MCF 10A (cell line): ENCODE measurements at regions not wholly inside any gene's neighbourhood (a gene's known extent, or its start where the extent isn't known, plus 50 kb on each side); places are given as distances from the start of the nearest gene placed in this dataset.
A peak's percentile ranks its signal among the peaks of the same experiment; 100 is the strongest.

Experiments
- BruUV-seq: library from RNA; stranded (reverse); fragments of 400-500 nt; replicated peaks from 2 replicates; lab custom pipeline; 2021; lab: Mats Ljungman, UMichigan
- CTCF ChIA-PET: fragments of 300-600 bp; sonication (Branson Sonifier 250); formaldehyde crosslinking; extraction: SDS; loops from one replicate; lab custom pipeline; 2021; ENCODE audit warnings: antibody characterized with exemption, inconsistent platforms; lab: Yijun Ruan, JAX
- POLR2A ChIA-PET: fragments of 300-600, 350-650 bp; sonication (Branson Sonifier 250); formaldehyde crosslinking; extraction: SDS; loops from one replicate; lab custom pipeline; 2020; ENCODE audit warnings: antibody characterized with exemption, inconsistent platforms; lab: Yijun Ruan, JAX
- DNase-seq: peaks from one replicate; pipeline ENCODE4 v3.0.0-alpha.2; 2018; ENCODE audit not compliant: unreplicated experiment
- H3K27ac Mint-ChIP-seq: one replicate; pipeline ENCODE4 v1.8.0; 2022; ENCODE audit warnings: mild to moderate bottlenecking, low read depth, mixed read lengths; ENCODE audit not compliant: unreplicated experiment
- H3K27me3 Mint-ChIP-seq: one replicate; pipeline ENCODE4 v1.8.0; 2022; ENCODE audit warnings: mixed read lengths; ENCODE audit not compliant: insufficient read depth, unreplicated experiment
- H3K36me3 Mint-ChIP-seq: one replicate; pipeline ENCODE4 v1.8.0; 2022; ENCODE audit warnings: mild to moderate bottlenecking, moderate library complexity, mixed read lengths; ENCODE audit not compliant: insufficient read depth, unreplicated experiment
- H3K4me1 Mint-ChIP-seq: one replicate; pipeline ENCODE4 v1.8.0; 2022; ENCODE audit warnings: mixed read lengths; ENCODE audit not compliant: insufficient read depth, unreplicated experiment
- H3K4me3 Mint-ChIP-seq: one replicate; pipeline ENCODE4 v1.8.0; 2022; ENCODE audit warnings: mild to moderate bottlenecking, moderate library complexity, mixed read lengths; ENCODE audit not compliant: unreplicated experiment
- H3K9me3 Mint-ChIP-seq: one replicate; pipeline ENCODE4 v1.8.0; 2022; ENCODE audit warnings: mixed read lengths; ENCODE audit not compliant: unreplicated experiment
- intact Hi-C: fragments of 100-400 bp; cut with micrococcal nuclease; formaldehyde crosslinking; loops from 2 replicates; pipeline ENCODE4 v1.14.1; 2022
- TF ChIP-seq, protein P1 (sequence below): fragments of 200-600 bp; IDR thresholded peaks from one replicate; pipeline ENCODE4 v1.8.0; 2022; ENCODE audit warnings: antibody characterized with exemption, mild to moderate bottlenecking; ENCODE audit not compliant: unreplicated experiment

DNA sequence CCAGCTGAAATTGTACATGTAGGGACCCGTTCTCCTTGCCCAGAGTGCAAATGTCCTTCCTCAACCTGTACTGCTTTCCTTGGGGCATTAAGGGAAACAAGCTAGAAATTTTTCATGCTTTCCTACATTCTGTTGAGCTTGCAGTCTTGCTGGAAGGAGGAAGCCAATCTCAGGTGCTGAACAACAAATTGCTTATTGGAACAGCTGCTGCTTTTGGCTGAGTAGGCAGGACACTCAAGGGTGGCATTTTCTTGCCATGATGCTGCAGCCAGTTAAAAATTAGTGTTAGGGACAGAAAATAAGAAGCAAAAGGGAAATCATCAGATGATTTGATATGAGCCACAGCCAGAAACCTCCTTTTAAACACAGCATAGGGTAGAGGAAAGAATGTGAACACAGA, 223.7 kb downstream of the QDPR start:
- intact Hi-C loops = no loop called here
- Mint-ChIP-seq H3K4me3 (no peak overlapping the region), H3K36me3 (no peaks in the 10 kb centered on the region), H3K27ac (no peak overlapping the region), H3K9me3 (no peaks in the 10 kb centered on the region), H3K4me1 (no peaks in the 10 kb centered on the region), H3K27me3 (no peaks in the 10 kb centered on the region)
- CTCF ChIA-PET = interaction anchor here (0.6 to 0.9 kb wide), 3 partner anchors 34 to 234 kb away, joined by 3 read pairs; no protein-coding TSS in a partner anchor
- POLR2A ChIA-PET = no interaction called here
- TF ChIP-seq, protein P1, sequence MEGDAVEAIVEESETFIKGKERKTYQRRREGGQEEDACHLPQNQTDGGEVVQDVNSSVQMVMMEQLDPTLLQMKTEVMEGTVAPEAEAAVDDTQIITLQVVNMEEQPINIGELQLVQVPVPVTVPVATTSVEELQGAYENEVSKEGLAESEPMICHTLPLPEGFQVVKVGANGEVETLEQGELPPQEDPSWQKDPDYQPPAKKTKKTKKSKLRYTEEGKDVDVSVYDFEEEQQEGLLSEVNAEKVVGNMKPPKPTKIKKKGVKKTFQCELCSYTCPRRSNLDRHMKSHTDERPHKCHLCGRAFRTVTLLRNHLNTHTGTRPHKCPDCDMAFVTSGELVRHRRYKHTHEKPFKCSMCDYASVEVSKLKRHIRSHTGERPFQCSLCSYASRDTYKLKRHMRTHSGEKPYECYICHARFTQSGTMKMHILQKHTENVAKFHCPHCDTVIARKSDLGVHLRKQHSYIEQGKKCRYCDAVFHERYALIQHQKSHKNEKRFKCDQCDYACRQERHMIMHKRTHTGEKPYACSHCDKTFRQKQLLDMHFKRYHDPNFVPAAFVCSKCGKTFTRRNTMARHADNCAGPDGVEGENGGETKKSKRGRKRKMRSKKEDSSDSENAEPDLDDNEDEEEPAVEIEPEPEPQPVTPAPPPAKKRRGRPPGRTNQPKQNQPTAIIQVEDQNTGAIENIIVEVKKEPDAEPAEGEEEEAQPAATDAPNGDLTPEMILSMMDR = no peak
- no TSS peak for BruUV-seq
- no peak for DNase-seq

GRCh38 chr4:17286752-17287460, 225.0 kb downstream of the QDPR start:
- Mint-ChIP-seq H3K27ac (no peak overlapping the region), H3K27me3 (peaks cover 11% of the 10 kb centered on the region), H3K4me3 (no peak overlapping the region), H3K9me3 (no peaks in the 10 kb centered on the region), H3K36me3 (no peaks in the 10 kb centered on the region), H3K4me1 (no peaks in the 10 kb centered on the region)
- no peak for DNase-seq
- TF ChIP-seq, protein P1 = no peak
- intact Hi-C loops = no loop called here
- POLR2A ChIA-PET = no interaction called here
- CTCF ChIA-PET = no interaction called here
- BruUV-seq = no TSS peak

GRCh38 chr4:17285747-17286146, 226.1 kb downstream of the QDPR start:
- Mint-ChIP-seq H3K36me3 (no peaks in the 10 kb centered on the region), H3K4me3 (no peak overlapping the region), H3K4me1 (no peaks in the 10 kb centered on the region), H3K9me3 (no peaks in the 10 kb centered on the region), H3K27me3 (peaks cover 11% of the 10 kb centered on the region), H3K27ac (peak overlapping the region; percentile 29)
- intact Hi-C loops = no loop called here
- no peak for DNase-seq
- ChIA-PET POLR2A (no interaction called here), CTCF (interaction anchor here (0.6 kb wide), 2 partner anchors 116 to 657 kb away, joined by 3 read pairs; no protein-coding TSS in a partner anchor)
- BruUV-seq = no TSS peak
- TF ChIP-seq, protein P1 = no peak

GRCh38 chr4:17284323-17285175, 227.3 kb downstream of the QDPR start:
- no TSS peak for BruUV-seq
- Mint-ChIP-seq H3K9me3 (no peaks in the 10 kb centered on the region), H3K27me3 (peaks cover 11% of the 10 kb centered on the region), H3K4me1 (no peaks in the 10 kb centered on the region), H3K27ac (no peak overlapping the region), H3K4me3 (no peak overlapping the region), H3K36me3 (no peaks in the 10 kb centered on the region)
- intact Hi-C loops = no loop called here
- DNase-seq = no peak
- ChIA-PET POLR2A (no interaction called here), CTCF (interaction anchor here (0.6 kb wide), 1 partner anchor 132 kb away, joined by 3 read pairs; no protein-coding TSS in a partner anchor)
- TF ChIP-seq, protein P1 = no peak
